Colonic mucosa (tissue), 4 donors: ENCODE measurements at regions not wholly inside any gene's neighbourhood (a gene's known extent, or its start where the extent isn't known, plus 50 kb on each side); places are given as distances from the start of the nearest gene placed in this dataset.

Experiments
- DNase-seq: peaks from one replicate; pipeline ENCODE4 v3.0.0-alpha.2; 2020
- H3K27ac ChIP-seq: fragments of 200-600 bp; one replicate; pipeline ENCODE4 v1.8.0; 2021
- H3K27me3 ChIP-seq: fragments of 200-600 bp; one replicate; pipeline ENCODE4 v1.8.0; 2021
- H3K36me3 ChIP-seq: fragments of 200-600 bp; one replicate; pipeline ENCODE4 v1.8.0; 2021
- H3K4me1 ChIP-seq: fragments of 200-600 bp; one replicate; pipeline ENCODE4 v1.8.0; 2021; ENCODE audit warnings: mild to moderate bottlenecking
- H3K4me3 ChIP-seq: fragments of 200-600 bp; one replicate; pipeline ENCODE4 v1.8.0; 2021
- H3K9ac ChIP-seq, 2 donors: one replicate each; pipeline ENCODE4 v1.7.0; 2013; ENCODE audit warnings: control low read depth in 2 of 2, low read depth in 2 of 2, low read length in 2 of 2
- H3K9me3 ChIP-seq: fragments of 200-600 bp; one replicate; pipeline ENCODE4 v1.8.0; 2021
- intact Hi-C: fragments of 100-400 bp; cut with DNase I; formaldehyde crosslinking; loops from one replicate; pipeline ENCODE4 v1.14.1; 2022
- TF ChIP-seq, protein P1 (sequence below): fragments of 200-600 bp; IDR thresholded peaks from one replicate; pipeline ENCODE4 v1.8.0; 2022; ENCODE audit warnings: antibody characterized with exemption, mild to moderate bottlenecking
- donor health status: healthy.
- donor health status: DM: no; HTN: no; CAD: no.
- donor health status: DM: no; HTN: no; CAD: no.

DNA sequence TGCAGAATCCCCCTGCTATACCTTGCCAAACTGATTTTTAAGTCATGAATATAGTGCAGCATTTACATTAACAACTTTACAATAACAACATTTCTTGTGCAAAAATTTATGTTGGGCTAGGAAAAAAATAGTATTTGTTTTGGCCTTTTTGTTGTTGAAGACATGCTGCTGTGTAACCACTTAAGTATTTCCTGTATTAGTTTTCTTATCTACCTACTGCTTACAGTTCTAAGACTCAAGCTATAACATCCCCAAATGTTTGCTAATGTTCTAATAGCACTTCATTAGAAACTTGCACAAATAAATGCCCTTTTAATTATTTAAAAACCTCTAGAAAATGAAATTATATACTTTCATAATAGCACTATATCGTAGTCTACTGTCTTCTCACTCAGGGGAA is 154.3 kb upstream of the DOCK10 start:
- TF ChIP-seq, protein P1, sequence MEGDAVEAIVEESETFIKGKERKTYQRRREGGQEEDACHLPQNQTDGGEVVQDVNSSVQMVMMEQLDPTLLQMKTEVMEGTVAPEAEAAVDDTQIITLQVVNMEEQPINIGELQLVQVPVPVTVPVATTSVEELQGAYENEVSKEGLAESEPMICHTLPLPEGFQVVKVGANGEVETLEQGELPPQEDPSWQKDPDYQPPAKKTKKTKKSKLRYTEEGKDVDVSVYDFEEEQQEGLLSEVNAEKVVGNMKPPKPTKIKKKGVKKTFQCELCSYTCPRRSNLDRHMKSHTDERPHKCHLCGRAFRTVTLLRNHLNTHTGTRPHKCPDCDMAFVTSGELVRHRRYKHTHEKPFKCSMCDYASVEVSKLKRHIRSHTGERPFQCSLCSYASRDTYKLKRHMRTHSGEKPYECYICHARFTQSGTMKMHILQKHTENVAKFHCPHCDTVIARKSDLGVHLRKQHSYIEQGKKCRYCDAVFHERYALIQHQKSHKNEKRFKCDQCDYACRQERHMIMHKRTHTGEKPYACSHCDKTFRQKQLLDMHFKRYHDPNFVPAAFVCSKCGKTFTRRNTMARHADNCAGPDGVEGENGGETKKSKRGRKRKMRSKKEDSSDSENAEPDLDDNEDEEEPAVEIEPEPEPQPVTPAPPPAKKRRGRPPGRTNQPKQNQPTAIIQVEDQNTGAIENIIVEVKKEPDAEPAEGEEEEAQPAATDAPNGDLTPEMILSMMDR = no peak
- Histone ChIP-seq H3K4me3 (no peak overlapping the region), H3K27ac (no peak overlapping the region), H3K9me3 (no peaks in the 10 kb centered on the region), H3K9ac (no peak overlapping the region), H3K36me3 (no peaks in the 10 kb centered on the region), H3K27me3 (no peaks in the 10 kb centered on the region), H3K4me1 (no peaks in the 10 kb centered on the region)
- intact Hi-C loops = no loop called here
- DNase-seq = no peak

DNA sequence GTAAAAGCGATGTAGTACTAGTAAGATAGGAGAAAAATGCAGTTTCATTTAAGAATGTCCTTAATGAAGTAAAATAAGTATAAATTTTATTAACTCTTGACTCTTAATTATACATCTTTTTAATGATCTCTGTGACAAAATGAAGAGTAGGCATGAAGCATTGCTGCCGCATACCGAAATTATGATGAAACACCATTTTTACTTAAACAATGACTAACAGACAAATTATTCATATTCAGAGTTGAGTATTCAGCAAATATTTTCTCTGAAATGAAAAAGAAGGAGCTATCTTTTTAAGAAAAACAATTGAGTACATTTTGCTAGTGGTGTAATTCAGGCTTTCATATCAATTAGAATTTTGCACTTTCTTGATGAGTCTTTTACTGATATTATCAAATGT is 150.6 kb upstream of the DOCK10 start:
- DNase-seq = no peak
- Histone ChIP-seq H3K36me3 (no peaks in the 10 kb centered on the region), H3K27me3 (no peaks in the 10 kb centered on the region), H3K27ac (no peak overlapping the region), H3K9me3 (no peaks in the 10 kb centered on the region), H3K9ac (no peak overlapping the region), H3K4me3 (no peak overlapping the region), H3K4me1 (no peaks in the 10 kb centered on the region)
- TF ChIP-seq, protein P1 = no peak
- intact Hi-C loops = no loop called here

DNA sequence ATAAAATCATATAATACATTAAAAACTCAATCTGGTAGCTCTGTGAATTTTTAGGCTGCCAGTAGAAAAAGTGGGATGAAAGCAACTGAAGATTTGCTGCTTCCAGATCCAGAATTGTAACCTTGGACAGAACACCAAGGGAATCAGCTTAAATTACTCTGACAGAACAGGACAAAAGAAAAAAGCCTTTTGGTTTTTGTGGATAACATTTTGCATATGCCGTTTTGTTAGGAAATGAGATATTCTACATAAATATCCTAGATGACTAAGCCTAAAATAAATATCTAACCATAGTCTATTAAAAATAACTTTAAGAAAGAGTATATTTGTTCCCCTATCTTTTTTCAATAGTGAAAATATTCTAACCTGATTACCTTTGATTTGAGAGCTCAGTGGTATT is 148.7 kb upstream of the DOCK10 start:
- no peaks in the 10 kb centered on the region for H3K9me3 ChIP-seq
- H3K4me1 ChIP-seq = no peaks in the 10 kb centered on the region
- TF ChIP-seq, protein P1 = no peak
- H3K4me3 ChIP-seq = no peak overlapping the region
- H3K27me3 ChIP-seq = no peaks in the 10 kb centered on the region
- intact Hi-C loops = no loop called here
- no peak overlapping the region for H3K9ac ChIP-seq
- H3K36me3 ChIP-seq = no peaks in the 10 kb centered on the region
- H3K27ac ChIP-seq = no peak overlapping the region
- DNase-seq = no peak

DNA sequence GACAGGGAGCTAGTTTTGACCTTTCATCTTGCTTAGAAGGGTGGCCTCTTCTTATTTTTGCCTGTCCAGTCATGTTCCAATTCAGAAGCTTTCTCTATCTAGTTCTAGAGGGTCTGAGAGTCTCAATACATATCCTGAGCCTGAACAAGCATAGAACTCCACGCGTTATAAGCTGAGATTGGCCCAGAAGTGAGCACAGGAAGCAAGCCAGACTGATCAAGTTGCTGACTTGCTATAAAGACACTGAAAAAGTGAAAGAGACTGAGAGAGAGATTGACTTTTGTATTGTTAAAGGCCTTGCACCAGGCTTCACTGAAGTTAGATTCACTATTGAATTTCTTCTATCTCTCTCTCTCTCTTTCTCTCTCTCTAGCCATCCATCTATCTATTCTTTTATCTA is 142.7 kb upstream of the DOCK10 start:
- intact Hi-C loops = no loop called here
- Histone ChIP-seq H3K4me1 (no peaks in the 10 kb centered on the region), H3K36me3 (no peaks in the 10 kb centered on the region), H3K27me3 (no peaks in the 10 kb centered on the region), H3K9ac (no peak overlapping the region), H3K4me3 (no peak overlapping the region), H3K9me3 (no peaks in the 10 kb centered on the region), H3K27ac (no peak overlapping the region)
- TF ChIP-seq, protein P1 = no peak
- no peak for DNase-seq

DNA sequence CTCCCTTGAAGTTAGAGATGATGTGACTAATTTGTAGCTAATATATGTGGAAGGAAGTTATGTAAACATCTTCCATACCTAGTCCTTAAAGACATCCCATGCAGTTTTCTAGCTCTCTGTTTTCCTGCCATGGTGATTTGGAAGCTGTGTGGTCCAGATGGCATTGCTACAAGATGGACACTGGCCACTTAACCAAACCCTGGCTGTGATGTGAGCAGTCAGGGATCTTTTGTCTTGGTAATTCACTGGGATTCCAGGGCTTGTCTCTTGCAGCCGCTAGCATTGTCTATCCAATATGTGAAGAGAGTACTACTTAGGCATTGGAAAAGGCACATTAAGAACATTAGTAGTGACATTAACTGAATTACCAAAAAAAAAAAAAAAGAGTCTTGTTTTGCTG is 139.9 kb upstream of the DOCK10 start:
- Histone ChIP-seq H3K4me1 (no peaks in the 10 kb centered on the region), H3K36me3 (no peaks in the 10 kb centered on the region), H3K9ac (no peak overlapping the region), H3K4me3 (no peak overlapping the region), H3K27ac (no peak overlapping the region), H3K27me3 (no peaks in the 10 kb centered on the region), H3K9me3 (no peaks in the 10 kb centered on the region)
- DNase-seq = no peak
- intact Hi-C loops = no loop called here
- TF ChIP-seq, protein P1 = no peak

DNA sequence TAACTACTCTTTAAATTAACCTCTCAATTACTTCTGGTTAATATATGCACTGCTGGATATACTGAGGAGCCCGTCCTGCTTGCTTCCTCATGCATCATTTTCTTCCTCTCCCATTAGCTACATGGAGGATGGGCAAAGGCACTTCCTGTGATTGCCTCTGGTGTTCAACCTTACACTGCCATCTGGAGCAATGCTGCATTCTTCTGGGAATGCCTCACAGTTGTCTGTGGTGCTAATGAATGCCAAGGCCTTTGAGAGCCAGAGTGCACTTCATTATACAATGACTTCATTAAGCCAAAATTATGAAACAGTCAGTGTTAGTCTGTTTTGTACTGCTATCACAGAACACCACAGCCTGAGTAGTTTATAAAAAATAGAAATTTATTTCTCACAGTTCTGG is 134.8 kb upstream of the DOCK10 start:
- TF ChIP-seq, protein P1 = no peak
- H3K4me1 ChIP-seq = no peaks in the 10 kb centered on the region
- H3K27me3 ChIP-seq = no peaks in the 10 kb centered on the region
- H3K9ac ChIP-seq = no peak overlapping the region
- no peak overlapping the region for H3K27ac ChIP-seq
- no peaks in the 10 kb centered on the region for H3K36me3 ChIP-seq
- no peak overlapping the region for H3K4me3 ChIP-seq
- intact Hi-C loops = no loop called here
- no peak for DNase-seq
- H3K9me3 ChIP-seq = no peaks in the 10 kb centered on the region
